Lower leg skin (tissue), 4 donors: ENCODE measurements at regions not wholly inside any gene's neighbourhood (a gene's known extent, or its start where the extent isn't known, plus 50 kb on each side); places are given as distances from the start of the nearest gene placed in this dataset.

Experiments used
- DNase-seq, 2 donors: peaks; one replicate each; pipeline ENCODE4 v3.0.0-alpha.2; 2019; ENCODE audit warnings: low spot score in 2 of 2
- H3K4me3 ChIP-seq: fragments of 200-600 bp; sonication (generic); 2 replicates; pipeline ENCODE4 v1.5.1; 2017; ENCODE audit warnings: mild to moderate bottlenecking, low read depth; ENCODE audit not compliant: poor library complexity, severe bottlenecking
- CTCF ChIP-seq, 3 donors: fragments of 450-650 bp; IDR thresholded peaks; one replicate each; pipeline ENCODE4 v1.5.1; 2016; ENCODE audit warnings: antibody characterized with exemption in 3 of 3, mild to moderate bottlenecking in 3 of 3, moderate library complexity in 2 of 3
- POLR2A ChIP-seq, 2 donors: fragments of 450-650 bp; IDR thresholded peaks; one replicate each; pipeline ENCODE4 v1.6.1; 2016 to 2017; ENCODE audit warnings: antibody characterized with exemption in 2 of 2, mild to moderate bottlenecking in 1 of 2, moderate library complexity in 1 of 2
- WGBS, 2 donors: methylation state at CpG; one replicate each; pipeline ENCODE4 v1.1.5; 2018; 5-methylcytosine and 5-hydroxymethylcytosine counted together
- intact Hi-C: fragments of 100-400 bp; cut with DNase I; formaldehyde crosslinking; loops from one replicate; pipeline ENCODE4 v1.15.0; 2023; ENCODE audit warnings: low total_unique reads

- WGBS, 2 donors, result 61 to 68% methylated on average over 2 of the region's 2 CpGs
- no peak for TF ChIP-seq CTCF (IDR thresholded peaks at IDR 0.05)
- no peak for TF ChIP-seq POLR2A (IDR thresholded peaks at IDR 0.05)
Observed at GRCh38 chr2:236430584-236430983, 139.0 kb upstream of the ACKR3 start.

GRCh38 chr2:236434593-236434992, 135.0 kb upstream of the ACKR3 start:
- no peak for DNase-seq
- TF ChIP-seq CTCF (IDR thresholded peaks at IDR 0.05) (no peak), POLR2A (IDR thresholded peaks at IDR 0.05) (no peak)
- intact Hi-C loops, result no loop called here
- WGBS, 2 donors, result 49 to 52% methylated on average over 3 of the region's 3 CpGs
- H3K4me3 ChIP-seq, result no peak overlapping the region

More at GRCh38 chr2:236430584-236430983, 139.0 kb upstream of the ACKR3 start:
- intact Hi-C loops, result no loop called here
- no peak overlapping the region for H3K4me3 ChIP-seq
- no peak for DNase-seq

- no peak for DNase-seq
- WGBS, 2 donors, result 76 to 80% methylated on average over 6 of the region's 6 CpGs
- TF ChIP-seq POLR2A (IDR thresholded peaks at IDR 0.05) (no peak), CTCF (IDR thresholded peaks at IDR 0.05) (no peak)
- intact Hi-C loops, result no loop called here
- no peak overlapping the region for H3K4me3 ChIP-seq
Observed at GRCh38 chr2:236440110-236440881, 129.3 kb upstream of the ACKR3 start.

GRCh38 chr2:236444187-236444586, 125.4 kb upstream of the ACKR3 start:
- WGBS, 2 donors, result 84 to 87% methylated on average over 3 of the region's 3 CpGs
- no peak for DNase-seq
- no peak overlapping the region for H3K4me3 ChIP-seq
- intact Hi-C loops, result no loop called here
- TF ChIP-seq POLR2A (IDR thresholded peaks at IDR 0.05), result no peak
- no peak for TF ChIP-seq CTCF (IDR thresholded peaks at IDR 0.05)

- DNase-seq, result no peak
- H3K4me3 ChIP-seq, result no peak overlapping the region
- 76% methylated on average over 2 of the region's 2 CpGs for WGBS, 2 donors
- intact Hi-C loops, result no loop called here
- no peak for TF ChIP-seq POLR2A (IDR thresholded peaks at IDR 0.05)
- no peak for TF ChIP-seq CTCF (IDR thresholded peaks at IDR 0.05)
Observed at GRCh38 chr2:236445678-236446077, 123.9 kb upstream of the ACKR3 start.

- 95 to 97% methylated on average over 8 to 9 of the region's 9 CpGs for WGBS, 2 donors
- TF ChIP-seq CTCF (IDR thresholded peaks at IDR 0.05) (no peak), POLR2A (IDR thresholded peaks at IDR 0.05) (no peak)
- DNase-seq, result no peak
- no peak overlapping the region for H3K4me3 ChIP-seq
- intact Hi-C loops, result no loop called here
Observed at GRCh38 chr2:236446521-236446920, 123.1 kb upstream of the ACKR3 start.
